ENCODE measurements at regions not wholly inside any gene's neighbourhood (a gene's known extent, or its start where the extent isn't known, plus 50 kb on each side); places are given as distances from the start of the nearest gene placed in this dataset.

DNA sequence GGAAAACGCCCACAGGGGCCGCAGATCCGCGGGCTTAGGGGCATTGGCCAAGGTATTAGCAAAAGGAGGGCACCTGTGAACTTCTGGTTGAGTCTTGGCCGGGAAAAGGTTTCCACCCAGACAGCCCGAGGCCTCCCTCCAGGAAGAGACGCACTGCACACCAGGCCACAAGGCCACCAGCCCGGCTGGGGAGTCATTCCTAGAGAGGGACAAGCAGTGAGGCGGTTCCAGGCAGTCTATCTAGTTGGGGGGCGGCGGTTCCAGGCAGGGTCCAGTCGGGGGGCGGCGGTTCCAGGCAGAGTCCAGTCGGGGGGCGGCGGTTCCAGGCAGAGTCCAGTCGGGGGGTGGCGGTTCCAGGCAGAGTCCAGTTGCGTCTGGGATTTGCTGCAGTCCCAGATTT, 518.5 kb downstream of the GLRX3 start:
- TF ChIP-seq CTCF (IDR thresholded peaks at IDR 0.05) (no peak), POLR2A (IDR thresholded peaks at IDR 0.05) (no peak)
